Esophagus squamous epithelium (tissue), 4 donors: ENCODE measurements at regions not wholly inside any gene's neighbourhood (a gene's known extent, or its start where the extent isn't known, plus 50 kb on each side); places are given as distances from the start of the nearest gene placed in this dataset.

Source experiments
- CTCF ChIP-seq, 6 experiments: fragments of 450-650 bp in 4 of 6; fragments of 200-600 bp in 2 of 6; sonication (generic) in 2 of 6; IDR thresholded peaks; one replicate each; pipeline ENCODE4 v1.5.1; 2016 to 2019; ENCODE audit warnings: antibody characterized with exemption in 6 of 6, mild to moderate bottlenecking in 4 of 6, moderate library complexity in 4 of 6
- POLR2A ChIP-seq, 4 donors: fragments of 450-650 bp; IDR thresholded peaks; one replicate each; pipeline ENCODE4 v1.6.1; 2017; ENCODE audit warnings: antibody characterized with exemption in 4 of 4, mild to moderate bottlenecking in 4 of 4, moderate library complexity in 3 of 4

- TF ChIP-seq CTCF (IDR thresholded peaks at IDR 0.05) (no peak), POLR2A (IDR thresholded peaks at IDR 0.05) (no peak)
Observed at GRCh38 chr6:85355816-85356215, 94.1 kb upstream of the NT5E start.
